SKM-1 treated with dmso at 0.1 percent for 144 hours (cell line): ENCODE measurements at regions not wholly inside any gene's neighbourhood (a gene's known extent, or its start where the extent isn't known, plus 50 kb on each side); places are given as distances from the start of the nearest gene placed in this dataset.
"Not testable (repeated sequence)": the region's sequence is repeated elsewhere in the genome, so short reads cannot be mapped to it uniquely, and the experiment has no call there.

Source experiments
- DNase-seq: peaks from one replicate; lab custom pipeline; 2025; ENCODE audit not compliant: unreplicated experiment; lab: John Stamatoyannopoulos, UW

GRCh38 chr22:49513358-49513851, 314.3 kb downstream of the BRD1 start:
- DNase-seq, result no peak

GRCh38 chr22:49512487-49513165, 315.0 kb downstream of the BRD1 start:
- no peak for DNase-seq

- DNase-seq, result not testable (repeated sequence)
These were observed 316.1 kb downstream of the BRD1 start for GRCh38 chr22:49511393-49512189.

GRCh38 chr22:49510718-49511117, 317.0 kb downstream of the BRD1 start:
- no peak for DNase-seq

- DNase-seq, result no peak
These were observed 318.7 kb downstream of the BRD1 start for GRCh38 chr22:49509016-49509415.

GRCh38 chr22:49508561-49508960, 319.1 kb downstream of the BRD1 start:
- no peak for DNase-seq

- DNase-seq, result no peak
These were observed 319.9 kb downstream of the BRD1 start for GRCh38 chr22:49507607-49508292.

GRCh38 chr22:49506010-49506400, 321.7 kb downstream of the BRD1 start:
- DNase-seq, result no peak

GRCh38 chr22:49505337-49506009, 322.2 kb downstream of the BRD1 start:
- DNase-seq, result no peak

GRCh38 chr22:49503896-49504521, 323.7 kb downstream of the BRD1 start:
- no peak for DNase-seq

- no peak for DNase-seq
These were observed 324.4 kb downstream of the BRD1 start for GRCh38 chr22:49503321-49503720.

GRCh38 chr22:49502126-49502826, 325.4 kb downstream of the BRD1 start:
- DNase-seq, result no peak

GRCh38 chr22:49500942-49501395, 326.7 kb downstream of the BRD1 start:
- no peak for DNase-seq

- no peak for DNase-seq
These were observed 327.6 kb downstream of the BRD1 start for GRCh38 chr22:49500076-49500460.

GRCh38 chr22:49499433-49500075, 328.1 kb downstream of the BRD1 start:
- no peak for DNase-seq

- no peak for DNase-seq
These were observed 330.4 kb downstream of the BRD1 start for GRCh38 chr22:49497266-49497665.

- no peak for DNase-seq
These were observed 333.1 kb downstream of the BRD1 start for GRCh38 chr22:49494555-49494954.

- DNase-seq, result no peak
These were observed 334.9 kb downstream of the BRD1 start for GRCh38 chr22:49492741-49493251.

- DNase-seq, result no peak
These were observed 335.4 kb downstream of the BRD1 start for GRCh38 chr22:49492308-49492707.
